HG02623 (cell line): ENCODE measurements at regions not wholly inside any gene's neighbourhood (a gene's known extent, or its start where the extent isn't known, plus 50 kb on each side); places are given as distances from the start of the nearest gene placed in this dataset.

Source experiments
- ATAC-seq: cut with Tn5 transposase; IDR thresholded peaks from one replicate; pipeline ENCODE4 v1.9.1; 2021; ENCODE audit warnings: moderate library complexity; ENCODE audit not compliant: unreplicated experiment

- no peak for ATAC-seq
Observed at GRCh38 chr10:111784436-111784835, 399.1 kb downstream of the GPAM start.

GRCh38 chr10:111784946-111785465 lies 398.6 kb downstream of the GPAM start:
- no peak for ATAC-seq

GRCh38 chr10:111785921-111786320 lies 397.6 kb downstream of the GPAM start:
- no peak for ATAC-seq

GRCh38 chr10:111789821-111790220 lies 393.7 kb downstream of the GPAM start:
- ATAC-seq, result no peak

GRCh38 chr10:111801841-111802240 lies 381.7 kb downstream of the GPAM start:
- ATAC-seq, result no peak

GRCh38 chr10:111804781-111805180 lies 378.8 kb downstream of the GPAM start:
- no peak for ATAC-seq

- ATAC-seq, result no peak
Observed at GRCh38 chr10:111811517-111811916, 372.0 kb downstream of the GPAM start.

GRCh38 chr10:111820471-111820870 lies 363.1 kb downstream of the GPAM start:
- no peak for ATAC-seq

GRCh38 chr10:111821871-111822270 lies 361.7 kb downstream of the GPAM start:
- ATAC-seq, result no peak

GRCh38 chr10:111822661-111823060 lies 360.9 kb downstream of the GPAM start:
- ATAC-seq, result no peak

- ATAC-seq, result no peak
Observed at GRCh38 chr10:111824128-111824527, 359.4 kb downstream of the GPAM start.

- no peak for ATAC-seq
Observed at GRCh38 chr10:111830359-111830758, 353.2 kb downstream of the GPAM start.

- ATAC-seq, result no peak
Observed at GRCh38 chr10:111831058-111831457, 352.5 kb downstream of the GPAM start.

GRCh38 chr10:111833251-111833650 lies 350.3 kb downstream of the GPAM start:
- no peak for ATAC-seq

- ATAC-seq, result no peak
Observed at GRCh38 chr10:111835574-111835973, 348.0 kb downstream of the GPAM start.

- no peak for ATAC-seq
Observed at GRCh38 chr10:111836064-111836463, 347.5 kb downstream of the GPAM start.

- no peak for ATAC-seq
Observed at GRCh38 chr10:111836571-111836970, 347.0 kb downstream of the GPAM start.

GRCh38 chr10:111837086-111837485 lies 346.5 kb downstream of the GPAM start:
- ATAC-seq, result no peak

- no peak for ATAC-seq
Observed at GRCh38 chr10:111837985-111838384, 345.6 kb downstream of the GPAM start.

GRCh38 chr10:111840546-111840945 lies 343.0 kb downstream of the GPAM start:
- no peak for ATAC-seq

GRCh38 chr10:111852801-111853200 lies 330.8 kb downstream of the GPAM start:
- ATAC-seq, result no peak

GRCh38 chr10:111856631-111857030 lies 326.9 kb downstream of the GPAM start:
- ATAC-seq, result no peak

GRCh38 chr10:111865550-111865949 lies 318.0 kb downstream of the GPAM start:
- no peak for ATAC-seq

- no peak for ATAC-seq
Observed at GRCh38 chr10:111871458-111871857, 312.1 kb downstream of the GPAM start.
